ENCODE measurements at regions not wholly inside any gene's neighbourhood (a gene's known extent, or its start where the extent isn't known, plus 50 kb on each side); places are given as distances from the start of the nearest gene placed in this dataset.

DNA sequence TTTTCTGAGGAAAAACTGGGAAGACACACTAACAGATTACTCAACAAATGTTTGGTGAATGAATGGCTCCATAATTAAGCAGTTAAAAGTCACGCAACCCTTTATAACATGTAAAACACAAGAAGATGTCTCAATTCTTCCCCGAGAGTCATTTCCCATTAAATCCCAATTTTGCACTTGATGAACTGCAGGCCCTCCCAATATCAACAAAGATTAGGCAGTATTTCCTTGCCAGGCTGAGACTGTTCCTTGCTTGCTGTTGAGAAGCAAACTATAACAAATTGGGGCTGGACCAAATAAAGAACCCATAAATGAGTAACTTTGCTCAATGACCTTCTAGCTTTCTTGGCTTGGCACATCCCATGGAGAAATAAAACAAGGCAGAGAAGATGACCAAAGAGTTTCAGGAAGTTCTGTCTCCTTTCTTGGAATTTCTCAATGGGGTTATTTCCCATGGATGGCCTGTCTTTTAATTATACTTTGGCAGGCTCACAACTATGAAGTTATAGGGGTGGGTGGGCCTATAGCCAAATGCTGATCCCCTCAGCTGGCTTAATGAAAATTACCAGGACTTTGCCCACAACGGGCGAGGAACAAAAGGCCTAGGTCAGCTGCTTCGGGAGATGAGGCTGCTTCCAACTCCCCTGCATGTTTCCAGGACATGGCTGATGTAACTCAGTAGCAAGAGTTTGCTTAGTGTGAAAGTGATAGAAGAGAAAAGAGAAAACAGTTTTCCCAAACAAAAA lies 243.1 kb upstream of the RFX3 start:
- TF ChIP-seq CTCF (conservative IDR thresholded peaks at IDR 0.05; ENCODE audit: low read depth in 2 of 2) (no peak), POLR2AphosphoS5 (IDR thresholded peaks at IDR 0.05; ENCODE audit: low read depth) (no peak), EZH2phosphoT487 (IDR thresholded peaks at IDR 0.05; ENCODE audit: unreplicated experiment) (no peak), EZH2 (IDR thresholded peaks at IDR 0.05; ENCODE audit: low read depth, unreplicated experiment) (no peak), REST (IDR thresholded peaks at IDR 0.05; ENCODE audit: unreplicated experiment) (no peak), CREB1 (CRISPR knock-in tag; IDR thresholded peaks at IDR 0.05; ENCODE audit: low read depth) (no peak), ETS1 (IDR thresholded peaks at IDR 0.05) (no peak)
